GM18502 (cell line): ENCODE measurements at regions not wholly inside any gene's neighbourhood (a gene's known extent, or its start where the extent isn't known, plus 50 kb on each side); places are given as distances from the start of the nearest gene placed in this dataset.
A peak's percentile ranks its signal among the peaks of the same experiment; 100 is the strongest.
"Not testable (repeated sequence)": the region's sequence is repeated elsewhere in the genome, so short reads cannot be mapped to it uniquely, and the experiment has no call there.

ENCODE experiments used
- ATAC-seq: cut with Tn5 transposase; IDR thresholded peaks from one replicate; pipeline ENCODE4 v1.9.1; 2021; ENCODE audit warnings: mild to moderate bottlenecking; ENCODE audit not compliant: unreplicated experiment, poor library complexity

DNA sequence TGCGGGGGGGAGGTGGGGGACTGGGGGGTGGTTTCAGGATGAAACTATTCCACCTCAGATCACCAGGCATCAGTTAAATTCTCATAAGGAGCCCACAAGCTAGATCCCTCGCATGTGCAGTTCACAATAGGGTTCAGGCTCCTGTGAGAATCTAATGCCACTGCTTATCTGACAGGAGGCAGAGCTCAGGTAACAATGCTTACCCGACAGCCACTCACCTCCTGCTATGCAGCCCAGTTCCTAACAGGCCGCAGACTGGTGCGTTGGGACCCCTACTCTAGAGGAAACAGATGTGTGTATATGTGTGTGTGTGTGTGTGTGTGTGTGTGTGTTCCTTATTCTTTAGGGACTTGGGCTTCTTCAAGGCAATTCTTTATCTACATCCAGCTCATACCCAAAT lies 352.3 kb upstream of the CCNH start:
- no peak for ATAC-seq

DNA sequence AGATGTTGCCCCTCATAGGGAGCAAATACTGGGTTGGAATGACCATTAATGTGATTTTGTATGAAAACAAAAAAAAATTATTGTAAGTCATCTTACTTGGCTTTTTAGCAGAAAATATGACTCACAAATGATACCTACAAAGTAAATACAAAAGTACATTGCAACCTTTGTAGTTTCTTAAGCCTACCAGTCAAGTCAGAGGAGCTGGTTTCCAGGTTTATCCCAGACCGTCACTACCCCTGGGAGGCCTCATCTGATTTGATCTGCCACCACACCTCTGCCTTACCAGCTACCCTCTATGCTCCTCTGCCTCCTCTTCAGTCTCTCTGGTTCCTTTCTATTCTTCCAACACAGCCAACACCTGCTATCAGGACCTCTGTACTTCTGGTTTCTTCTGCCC lies 349.9 kb upstream of the CCNH start:
- no peak for ATAC-seq

DNA sequence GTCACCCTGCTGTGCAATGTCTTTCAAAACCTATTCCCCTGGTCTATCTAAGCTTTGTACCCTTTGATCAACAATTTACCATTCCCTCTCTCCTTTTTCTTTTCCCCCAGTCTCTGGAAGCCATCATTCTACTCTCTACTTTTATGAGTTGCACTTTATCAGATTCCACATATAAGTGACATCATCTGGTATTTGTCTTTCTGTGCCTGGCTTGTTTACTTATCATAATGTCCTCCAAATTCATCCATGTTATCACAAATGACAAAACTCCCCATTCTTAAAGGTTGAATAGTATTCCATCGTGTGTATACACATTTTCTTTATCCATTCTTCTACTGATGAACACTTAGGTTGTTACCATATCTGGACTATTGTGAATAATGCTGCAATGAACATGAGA lies 344.2 kb upstream of the CCNH start:
- ATAC-seq: no peak

DNA sequence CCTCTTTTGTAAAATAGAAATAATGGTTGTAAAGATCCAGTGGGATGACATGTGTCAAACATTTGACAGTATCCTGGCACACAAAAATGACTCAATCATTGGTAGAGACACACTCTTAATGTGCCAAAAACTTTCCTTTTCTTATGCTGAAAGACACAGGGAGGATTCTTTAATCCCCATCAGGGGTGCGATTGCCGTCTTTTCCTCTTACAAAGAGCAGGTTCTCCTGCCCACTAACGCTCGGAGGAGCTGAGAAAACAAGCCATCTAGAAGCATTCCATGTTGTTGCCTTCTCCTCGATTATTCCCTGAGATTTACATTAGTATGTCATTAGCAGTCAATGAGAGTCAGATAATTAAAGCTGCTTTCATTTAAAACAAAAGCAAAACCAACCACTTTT lies 342.6 kb upstream of the CCNH start:
- ATAC-seq: no peak

DNA sequence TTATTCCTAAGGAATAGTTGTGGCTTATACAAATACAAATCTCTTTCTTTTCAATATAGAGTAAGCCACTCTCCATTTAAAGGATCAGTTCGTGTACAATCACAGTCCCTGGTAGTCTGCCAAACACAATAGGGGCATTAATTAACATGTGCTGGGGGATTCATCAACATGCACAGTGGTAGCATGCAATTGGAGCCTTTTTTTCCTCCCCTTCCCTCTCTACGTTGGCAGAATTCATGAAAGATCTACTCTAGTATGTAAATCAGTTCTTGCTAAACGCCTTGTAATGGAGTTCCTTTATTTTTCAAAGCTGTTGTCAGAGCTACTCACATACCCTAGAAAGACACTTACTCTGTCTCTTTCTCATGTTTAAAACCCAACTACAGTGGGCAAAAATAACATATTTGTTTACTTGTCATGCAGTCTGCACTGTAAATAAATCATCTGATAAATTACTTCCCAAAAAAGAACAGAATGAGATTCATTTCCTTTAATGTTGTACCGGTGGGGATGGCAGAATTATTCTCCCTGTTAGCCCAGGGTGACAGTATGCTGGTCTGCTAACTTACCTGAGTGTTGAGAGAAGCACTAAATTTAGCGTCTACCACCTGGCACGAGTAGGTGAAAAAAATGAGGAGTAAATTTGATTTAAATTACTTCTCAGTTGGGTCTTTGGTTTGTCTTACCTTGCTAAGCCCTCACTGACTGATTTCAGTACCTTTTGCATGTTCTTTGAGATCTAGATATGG lies 341.5 kb upstream of the CCNH start:
- ATAC-seq: no peak

DNA sequence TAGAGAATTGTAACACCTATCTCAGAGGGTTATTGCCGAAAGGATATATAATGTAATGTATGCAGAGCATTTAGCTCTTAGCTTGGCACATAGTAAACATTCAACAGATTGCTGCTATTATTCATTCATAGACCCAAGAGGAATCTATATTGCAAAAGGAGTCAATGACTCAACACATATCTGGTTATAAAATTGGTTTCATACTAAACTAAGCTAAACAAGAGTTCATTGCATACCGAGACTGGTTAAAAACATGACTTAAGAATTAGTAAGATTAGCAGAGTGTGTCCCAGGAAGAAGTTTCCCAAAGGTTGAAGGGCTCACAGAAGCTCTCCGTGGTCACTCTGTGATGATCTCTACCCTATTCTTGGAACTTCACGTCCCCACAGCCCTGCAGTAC lies 339.6 kb upstream of the CCNH start:
- no peak for ATAC-seq

DNA sequence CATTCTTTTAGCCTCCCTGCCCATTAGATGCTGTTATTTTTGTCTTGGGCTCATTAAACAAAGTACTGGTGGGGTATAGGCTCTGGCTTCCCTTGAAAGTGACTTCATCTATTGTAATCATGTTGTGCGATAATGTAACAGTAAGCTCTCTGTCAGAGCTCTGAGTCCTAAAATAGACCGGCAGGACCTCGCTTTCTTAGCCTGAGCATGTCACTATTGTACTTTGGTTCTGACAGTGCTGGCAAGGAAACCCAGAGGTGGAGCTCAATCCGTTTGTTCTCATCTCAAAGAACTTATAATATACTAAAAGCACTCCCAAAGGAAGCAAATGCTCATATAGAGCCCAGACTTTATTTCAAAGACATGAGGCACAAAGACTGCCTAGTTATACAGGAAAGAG lies 339.1 kb upstream of the CCNH start:
- ATAC-seq: no peak

DNA sequence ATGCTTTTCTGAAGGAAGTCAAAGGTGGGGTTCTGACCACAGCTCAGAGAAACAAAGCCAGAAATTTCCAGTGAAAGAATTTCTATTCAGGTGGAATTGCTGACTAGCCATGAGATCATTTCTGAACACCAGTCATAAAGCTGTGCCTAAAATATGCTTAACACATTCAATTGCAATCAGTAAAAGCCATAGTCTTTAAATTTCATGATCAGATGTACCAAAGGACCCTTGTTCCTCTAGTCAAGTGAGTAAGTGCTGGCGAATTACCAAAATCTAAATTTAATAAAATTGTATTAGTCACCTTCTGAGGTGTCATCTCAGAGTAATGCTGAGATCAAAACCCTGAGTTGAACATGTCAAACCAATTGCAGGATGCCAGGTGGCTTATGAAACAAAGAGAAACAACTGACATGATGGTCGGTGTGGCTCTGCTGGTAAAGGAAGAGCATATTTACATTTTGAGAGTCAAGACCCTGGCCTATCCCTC lies 334.2 kb upstream of the CCNH start:
- ATAC-seq: no peak

DNA sequence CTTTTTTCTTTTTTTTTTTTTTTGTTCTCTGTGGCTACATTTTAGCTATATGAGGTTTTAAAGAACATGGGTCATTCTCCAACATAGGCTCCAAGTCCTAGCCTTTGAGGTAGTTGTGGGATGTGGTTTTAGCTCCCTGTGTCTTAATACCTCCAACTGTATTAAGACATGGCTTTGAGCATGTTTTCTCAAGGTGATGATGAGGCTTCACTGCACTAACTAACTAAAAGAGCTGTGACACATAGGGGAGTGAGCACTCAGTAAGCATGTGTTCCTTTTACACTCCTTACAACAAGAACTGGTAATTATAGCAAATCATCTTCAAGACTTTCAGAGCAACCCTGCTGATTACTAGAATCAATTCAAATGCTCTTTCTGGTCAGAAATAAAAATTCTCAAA lies 333.6 kb upstream of the CCNH start:
- ATAC-seq: no peak

DNA sequence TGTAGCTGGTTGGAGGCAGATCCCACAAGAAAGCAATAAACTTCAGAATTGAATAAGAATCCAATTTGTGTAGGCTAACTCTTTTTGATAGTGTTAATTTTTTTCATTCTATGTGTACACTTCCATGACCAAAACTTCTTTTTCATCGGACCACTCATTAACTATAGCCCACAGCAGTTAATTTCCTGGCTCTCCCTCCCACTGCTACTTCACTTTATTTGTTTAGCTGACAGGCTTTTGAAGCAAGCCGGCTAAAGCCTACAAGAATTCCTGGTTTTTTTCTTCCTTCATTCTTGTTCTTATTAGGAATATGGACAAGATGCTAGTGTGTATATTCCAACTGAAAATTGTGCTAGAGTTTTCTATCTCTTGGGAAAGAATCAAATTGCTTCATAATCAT lies 329.2 kb upstream of the CCNH start:
- ATAC-seq: no peak

DNA sequence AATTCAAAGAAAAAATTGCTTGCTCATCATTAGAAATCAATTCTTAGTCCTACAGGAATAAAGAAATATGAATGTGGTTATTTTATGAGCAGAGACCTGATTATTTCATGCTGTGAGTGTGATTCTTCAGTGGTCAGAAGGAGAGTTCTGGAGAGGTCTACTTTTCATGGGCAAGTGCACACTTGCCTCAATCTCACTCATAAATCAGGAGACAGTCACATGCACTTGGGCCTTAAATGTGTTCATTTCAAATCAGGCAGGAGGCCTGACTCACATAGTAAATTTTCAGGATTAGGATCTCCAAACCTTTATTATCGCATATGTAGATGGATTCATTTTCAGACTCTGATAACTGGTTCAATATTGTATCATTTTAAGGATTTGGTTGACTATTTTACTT lies 323.2 kb upstream of the CCNH start:
- no peak for ATAC-seq

DNA sequence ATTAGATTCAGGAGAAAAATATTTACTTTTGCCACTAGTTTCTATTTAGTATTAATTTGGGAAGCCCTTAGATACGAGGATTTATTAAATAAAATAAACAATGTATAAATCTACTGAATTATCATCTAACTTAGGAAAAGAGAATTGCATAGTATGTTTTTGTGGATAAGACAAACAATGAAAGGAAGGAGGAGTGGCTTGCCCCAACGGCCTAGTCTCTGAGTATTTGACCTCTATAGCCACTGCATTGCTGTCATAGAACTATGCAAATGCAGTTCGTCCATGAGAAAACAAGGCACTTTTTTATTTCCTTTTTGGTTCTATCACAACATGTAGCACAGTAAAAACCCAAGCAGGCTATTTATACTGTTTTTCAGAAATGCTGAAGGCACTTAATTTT lies 321.2 kb upstream of the CCNH start:
- ATAC-seq: no peak

DNA sequence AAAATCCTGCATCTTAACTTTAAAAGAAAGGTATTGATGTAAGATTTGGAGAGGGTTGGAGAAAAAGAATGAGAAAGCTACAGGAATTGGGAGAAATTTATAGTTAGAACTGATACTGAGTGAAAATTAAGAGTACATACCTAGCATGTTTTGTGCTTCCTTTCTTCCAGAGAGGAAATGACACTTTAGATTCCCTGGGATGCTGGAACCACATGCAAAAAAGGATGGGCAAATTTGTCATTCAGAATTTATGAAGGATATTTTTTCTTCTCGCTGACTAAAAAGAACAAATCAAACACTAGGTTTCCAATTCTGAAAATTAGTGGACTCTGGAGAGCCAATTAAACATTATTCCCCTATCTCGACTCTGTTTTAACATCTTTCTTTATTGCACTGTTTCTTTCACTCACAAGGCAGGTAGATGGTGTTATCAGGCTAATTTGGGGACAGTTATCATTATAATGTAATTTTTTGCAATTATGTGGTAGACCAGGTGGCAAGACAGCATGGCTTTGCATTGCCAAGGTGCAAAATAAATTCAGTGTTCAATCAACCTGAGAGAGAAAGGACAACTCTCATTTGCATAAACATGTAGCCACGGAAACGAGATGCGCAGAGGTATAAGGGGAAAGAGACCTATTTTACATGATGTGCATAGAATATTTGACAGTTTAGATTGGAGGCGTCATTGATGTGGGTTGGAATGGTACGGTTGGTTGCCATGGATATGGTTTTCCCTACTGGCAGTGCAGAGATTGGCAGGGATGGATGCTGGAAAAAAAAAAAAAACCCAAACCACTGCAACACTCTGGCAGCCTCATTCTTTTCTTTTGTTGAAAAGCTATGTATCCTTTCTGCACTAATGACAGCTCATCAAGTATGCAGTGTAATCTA lies 320.4 kb upstream of the CCNH start:
- no peak for ATAC-seq

DNA sequence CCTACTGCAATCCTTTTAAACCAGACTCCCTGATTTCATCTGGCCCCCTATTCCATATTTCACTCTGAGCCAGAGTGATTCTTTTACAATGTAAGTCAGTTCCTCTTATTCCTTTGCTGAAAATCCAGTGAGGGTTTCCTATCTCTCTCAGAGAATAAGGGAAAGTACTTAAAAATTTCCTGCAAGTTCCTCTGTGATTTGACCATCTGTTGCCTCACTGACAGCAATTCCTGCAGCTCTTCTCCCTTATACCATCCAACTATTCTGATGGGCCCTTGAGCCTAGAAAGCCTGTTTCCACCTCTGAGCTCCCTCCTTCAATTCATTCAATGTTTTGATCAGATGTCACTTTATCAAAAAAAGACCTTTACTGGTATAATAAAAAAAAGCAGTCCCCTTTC lies 317.1 kb upstream of the CCNH start:
- no peak for ATAC-seq

DNA sequence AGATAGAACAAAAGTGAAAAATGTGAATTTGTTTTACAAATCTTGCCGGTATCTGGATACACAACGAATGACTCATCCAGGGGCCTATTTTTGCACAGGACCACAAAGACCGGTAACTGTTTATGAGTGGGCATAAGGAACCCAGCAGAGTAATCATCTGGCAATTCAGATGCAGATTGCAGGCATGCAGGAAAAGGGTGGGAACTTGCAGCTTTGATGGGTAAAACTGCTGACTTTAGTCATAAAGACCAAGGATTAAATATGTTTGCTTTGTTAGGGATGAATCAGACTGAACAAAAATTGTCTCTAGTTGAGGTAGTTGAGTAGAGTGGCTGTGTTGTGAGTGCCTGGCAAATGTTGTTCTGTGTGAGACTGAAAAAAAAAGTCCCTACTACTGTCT lies 309.6 kb upstream of the CCNH start:
- no peak for ATAC-seq

DNA sequence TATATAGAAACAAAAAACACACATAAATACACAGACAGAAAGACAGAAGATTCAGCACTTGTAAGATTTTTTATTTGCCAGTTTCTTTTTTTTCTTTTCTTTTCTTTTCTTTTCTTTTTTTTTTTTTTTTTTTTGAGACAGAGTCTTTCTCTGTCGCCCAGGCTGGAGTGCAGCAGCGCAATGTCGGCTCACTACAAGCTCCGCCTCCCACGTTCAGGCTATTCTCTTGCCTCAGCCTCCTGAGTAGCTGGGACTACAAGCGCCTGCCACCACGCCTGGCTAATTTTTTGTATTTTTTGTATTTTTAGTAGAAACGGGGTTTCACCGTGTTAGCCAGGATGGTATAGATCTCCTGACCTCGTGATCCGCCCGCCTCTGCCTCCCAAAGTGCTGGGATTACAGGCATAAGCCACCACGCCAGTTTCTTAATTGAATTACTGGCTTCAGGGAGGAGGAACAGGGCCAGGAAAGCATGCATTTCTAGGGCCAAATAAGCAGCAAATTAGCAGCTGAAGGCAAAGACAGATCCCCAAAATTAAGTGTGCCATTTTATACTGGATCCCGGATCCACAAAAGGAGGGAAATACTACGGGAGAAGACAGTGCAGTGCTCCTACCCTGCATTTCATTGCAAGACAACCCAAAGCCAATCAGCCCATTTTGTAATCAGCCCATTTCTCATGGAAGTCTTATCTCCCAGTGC lies 305.6 kb upstream of the CCNH start:
- ATAC-seq: not testable (repeated sequence)

DNA sequence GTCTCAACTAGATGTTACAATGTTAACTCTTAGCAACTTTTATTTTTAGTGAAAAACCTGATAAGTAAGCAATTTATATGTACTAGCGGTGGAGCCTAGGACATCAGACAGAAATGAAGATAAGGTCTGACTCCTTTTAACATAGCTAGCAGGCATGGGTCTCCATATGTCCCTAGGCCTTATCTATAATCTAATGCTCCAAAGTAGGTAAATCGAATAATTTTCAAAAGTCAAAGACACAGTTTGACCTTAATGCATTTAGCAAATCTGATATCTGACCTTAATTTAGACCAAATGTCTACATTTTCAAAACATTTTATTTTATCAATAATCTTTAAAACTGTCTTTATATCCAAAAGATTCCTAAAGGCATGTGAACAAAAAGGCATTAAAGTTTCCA lies 305.0 kb upstream of the CCNH start:
- no peak for ATAC-seq

DNA sequence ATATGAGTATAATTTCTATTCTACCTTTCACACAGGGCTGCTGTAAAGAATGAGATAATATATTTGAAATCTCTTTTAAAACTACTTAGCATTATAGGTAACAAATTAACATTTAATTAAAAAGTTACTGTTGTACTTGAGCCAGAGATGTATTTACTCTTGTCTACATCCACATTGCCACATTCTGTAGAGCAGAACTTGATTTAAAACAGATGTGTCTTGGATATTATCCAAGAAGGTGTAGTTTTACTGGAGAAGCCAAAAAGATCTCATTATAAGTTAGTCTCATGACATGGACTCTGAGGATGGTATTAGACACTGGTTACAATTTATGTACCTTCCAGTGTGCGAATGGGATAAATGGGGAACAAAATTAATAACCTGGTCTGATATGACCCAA lies 293.1 kb upstream of the CCNH start:
- no peak for ATAC-seq

DNA sequence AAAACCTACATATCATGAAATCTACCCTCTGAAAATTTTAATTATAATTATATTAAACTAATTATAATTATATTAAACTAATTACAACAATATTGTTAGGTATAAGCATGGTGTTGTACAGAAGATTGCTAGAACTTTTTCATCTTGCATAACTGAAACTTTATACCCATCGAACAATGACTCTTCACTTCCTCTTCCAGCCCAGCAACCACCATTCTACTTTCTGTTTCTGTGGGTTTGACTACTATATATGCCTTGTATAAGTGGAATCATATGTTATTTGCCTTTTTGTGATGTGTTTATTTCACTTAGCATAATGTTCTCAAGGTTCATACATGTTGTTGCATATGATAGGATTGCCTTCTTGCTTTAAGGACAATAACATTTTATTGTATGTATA lies 274.2 kb upstream of the CCNH start:
- ATAC-seq: peak; percentile 98

DNA sequence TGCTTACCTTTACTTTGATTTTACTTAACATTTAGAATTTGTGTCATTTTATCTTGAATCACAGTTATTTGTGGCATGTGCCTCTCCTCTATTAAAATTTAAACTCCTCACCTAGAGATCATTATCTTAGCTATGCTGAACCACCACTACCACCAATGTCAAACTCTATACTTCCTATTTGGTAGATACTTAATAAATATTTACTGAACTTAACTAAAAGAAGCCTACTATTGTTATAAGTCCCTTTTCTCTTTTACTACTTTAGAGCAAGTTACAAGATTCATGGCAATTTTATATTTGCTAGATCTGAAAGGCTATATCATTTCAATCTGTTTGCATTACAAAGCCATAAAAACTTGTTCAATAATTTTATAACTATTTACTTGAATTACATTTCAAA lies 273.3 kb upstream of the CCNH start:
- no peak for ATAC-seq

DNA sequence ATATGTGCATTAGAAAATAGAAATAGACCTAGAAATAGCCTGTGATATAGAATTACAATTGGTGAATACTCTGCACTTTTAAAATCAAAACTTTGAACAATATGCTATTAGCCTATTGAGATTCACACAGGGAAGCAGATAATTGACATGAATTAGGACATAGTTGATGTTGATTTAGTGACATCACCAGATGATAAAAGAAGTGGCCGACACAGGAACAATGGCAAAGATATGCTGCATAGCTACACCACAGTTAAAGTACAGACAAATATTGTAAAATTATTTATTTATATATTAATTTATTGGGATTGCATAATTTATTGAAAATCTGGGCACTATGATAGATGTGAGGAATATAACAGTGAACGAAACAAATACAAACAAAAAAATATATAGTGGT lies 261.5 kb upstream of the CCNH start:
- ATAC-seq: no peak
